H1 (cell line): ENCODE measurements at regions not wholly inside any gene's neighbourhood (a gene's known extent, or its start where the extent isn't known, plus 50 kb on each side); places are given as distances from the start of the nearest gene placed in this dataset.

Experiments
- CTCF ChIA-PET: fragments of 300-600 bp; sonication (Branson Sonifier 250); formaldehyde crosslinking; loops from one replicate; lab custom pipeline; 2021; ENCODE audit not compliant: partially characterized antibody; lab: Charles Lee
- POLR2A ChIA-PET: fragments of 300-600 bp; sonication (Branson Sonifier 250); formaldehyde crosslinking; loops from one replicate; lab custom pipeline; 2021; ENCODE audit warnings: inconsistent platforms; ENCODE audit not compliant: partially characterized antibody; lab: Charles Lee
- DNase-seq, 2 experiments: peaks; one replicate each; pipeline versions ENCODE4 v3.0.0 to v3.0.0-alpha.2; 2010 to 2022; ENCODE audit warnings: low spot score in 2 of 2, low read depth in 1 of 2, mixed read lengths in 1 of 2
- FAIRE-seq: peaks from 2 replicates; lab custom pipeline; 2011; peaks lifted over from hg19 to GRCh38; lab: Jason Lieb, UNC
- H2AFZ ChIP-seq: 2 replicates; pipeline ENCODE4 v1.8.1; 2012; ENCODE audit warnings: low read length, inconsistent platforms
- H2AK5ac ChIP-seq: 2 replicates; pipeline ENCODE4 v1.6.1; 2013; ENCODE audit warnings: low read depth, low read length
- H2BK120ac ChIP-seq: replicated peaks from 2 replicates; pipeline ENCODE3; 2013; ENCODE audit warnings: low read depth, low read length, inconsistent platforms
- H2BK12ac ChIP-seq: 2 replicates; pipeline ENCODE4 v1.6.1; 2013; ENCODE audit warnings: low read depth, low read length
- H2BK15ac ChIP-seq: 2 replicates; pipeline ENCODE4 v1.6.1; 2013; ENCODE audit warnings: low read length
- H2BK20ac ChIP-seq: 2 replicates; pipeline ENCODE4 v1.6.1; 2013; ENCODE audit warnings: low read length
- H2BK5ac ChIP-seq: 2 replicates; pipeline ENCODE4 v1.6.1; 2013; ENCODE audit warnings: low read depth, low read length
- H3K14ac ChIP-seq: 2 replicates; pipeline ENCODE4 v1.6.1; 2013; ENCODE audit warnings: inconsistent platforms; ENCODE audit not compliant: insufficient read length
- H3K18ac ChIP-seq: 2 replicates; pipeline ENCODE4 v1.6.1; 2013; ENCODE audit warnings: low read length; ENCODE audit errors: extremely low read depth
- H3K23ac ChIP-seq: 2 replicates; pipeline ENCODE4 v1.6.1; 2013; ENCODE audit warnings: inconsistent platforms; ENCODE audit not compliant: insufficient read length
- H3K23me2 ChIP-seq: 2 replicates; pipeline ENCODE4 v1.6.1; 2013; ENCODE audit warnings: low read depth, low read length
- H3K27ac ChIP-seq: 2 replicates; pipeline ENCODE4 v1.6.1; 2011; ENCODE audit warnings: low read depth, low read length, inconsistent platforms
- H3K27me3 ChIP-seq, 4 experiments: replicated peaks in 1 of 4; 1 replicate in 1 of 4; 2 replicates in 3 of 4; pipeline versions ENCODE4 v1.6.1 to v1.8.1; 2011 to 2013; ENCODE audit warnings: low read length in 3 of 4, mild to moderate bottlenecking in 3 of 4, inconsistent platforms in 2 of 4, mixed read lengths in 2 of 4, moderate library complexity in 1 of 4; ENCODE audit not compliant: control insufficient read depth in 3 of 4, insufficient read depth in 3 of 4; ENCODE audit errors: extremely low read depth in 1 of 4
- H3K36me3 ChIP-seq, 4 experiments: 2 replicates each; pipeline versions ENCODE4 v1.6.1 to v1.8.1; 2011 to 2013; ENCODE audit warnings: mild to moderate bottlenecking in 4 of 4, low read length in 3 of 4, moderate library complexity in 2 of 4, control low read depth in 1 of 4, inconsistent platforms in 1 of 4; ENCODE audit not compliant: insufficient read depth in 4 of 4, control insufficient read depth in 2 of 4
- H3K4ac ChIP-seq: replicated peaks from 2 replicates; pipeline ENCODE3; 2013; ENCODE audit warnings: low read length, low read depth, mixed read lengths, inconsistent platforms; ENCODE audit not compliant: insufficient read length
- H3K4me1 ChIP-seq, 4 experiments: replicated peaks in 1 of 4; 1 replicate in 1 of 4; 2 replicates in 3 of 4; pipeline versions ENCODE4 v1.6.1 to v1.8.1; 2011 to 2013; ENCODE audit warnings: low read length in 3 of 4, inconsistent platforms in 2 of 4, mixed read lengths in 1 of 4; ENCODE audit not compliant: insufficient read depth in 4 of 4, control insufficient read depth in 3 of 4
- H3K4me2 ChIP-seq, 2 experiments: 2 replicates each; pipeline versions ENCODE4 v1.6.1 to v1.8.1; 2011 to 2013; ENCODE audit warnings: low read depth in 2 of 2, low read length in 2 of 2, control low read depth in 1 of 2, inconsistent platforms in 1 of 2, mild to moderate bottlenecking in 1 of 2; ENCODE audit not compliant: insufficient read depth in 1 of 2
- H3K4me3 ChIP-seq, 4 experiments: fragments of 200-600, 300-600 bp in 1 of 4; sonication (generic), shearing (Covaris generic), sonication (Bioruptor Twin) in 1 of 4; 2 replicates each; pipeline versions ENCODE4 v1.5.1 to v1.8.1; 2011 to 2016; ENCODE audit warnings: low read length in 4 of 4, low read depth in 3 of 4, control low read depth in 2 of 4, inconsistent platforms in 2 of 4, mild to moderate bottlenecking in 2 of 4, mixed read lengths in 1 of 4, moderate library complexity in 1 of 4; ENCODE audit not compliant: insufficient read depth in 2 of 4; ENCODE audit errors: extremely low read depth in 1 of 4
- H3K56ac ChIP-seq: replicated peaks from 2 replicates; pipeline ENCODE3; 2013; ENCODE audit warnings: low read depth, mild to moderate bottlenecking, mixed read lengths, low read length, inconsistent platforms; ENCODE audit not compliant: insufficient read length
- H3K79me1 ChIP-seq: 2 replicates; pipeline ENCODE4 v1.6.1; 2013; ENCODE audit warnings: low read depth, low read length, control low read depth
- H3K79me2 ChIP-seq, 2 experiments: 2 replicates each; pipeline versions ENCODE4 v1.6.1 to v1.8.1; 2012 to 2013; ENCODE audit warnings: low read length in 2 of 2, mild to moderate bottlenecking in 2 of 2, inconsistent platforms in 1 of 2; ENCODE audit not compliant: insufficient read depth in 2 of 2, control insufficient read depth in 1 of 2
- H3K9ac ChIP-seq, 4 experiments: replicated peaks in 1 of 4; 1 replicate in 1 of 4; 2 replicates in 3 of 4; pipeline versions ENCODE4 v1.6.1 to v1.8.1; 2011 to 2013; ENCODE audit warnings: low read depth in 3 of 4, low read length in 3 of 4, control low read depth in 2 of 4, mild to moderate bottlenecking in 2 of 4, moderate library complexity in 2 of 4, inconsistent platforms in 1 of 4; ENCODE audit errors: extremely low read depth in 1 of 4
- H3K9me3 ChIP-seq, 2 experiments: 2 replicates each; pipeline versions ENCODE4 v1.6.1 to v1.8.1; 2012 to 2013; ENCODE audit warnings: mild to moderate bottlenecking in 2 of 2, moderate library complexity in 2 of 2, control low read depth in 1 of 2, inconsistent platforms in 1 of 2, low read depth in 1 of 2, low read length in 1 of 2, mixed read lengths in 1 of 2; ENCODE audit not compliant: insufficient read depth in 2 of 2
- H4K20me1 ChIP-seq, 2 experiments: replicated peaks in 1 of 2; 2 replicates each; pipeline versions ENCODE3 to v1.8.1; 2011 to 2013; ENCODE audit warnings: inconsistent platforms in 2 of 2, low read length in 2 of 2, mild to moderate bottlenecking in 1 of 2; ENCODE audit not compliant: insufficient read depth in 2 of 2, control insufficient read depth in 1 of 2
- H4K5ac ChIP-seq: 2 replicates; pipeline ENCODE4 v1.6.1; 2013; ENCODE audit warnings: low read length, low read depth, mixed read lengths, inconsistent platforms; ENCODE audit not compliant: insufficient read length
- H4K8ac ChIP-seq: 2 replicates; pipeline ENCODE4 v1.8.0; 2013; ENCODE audit warnings: mild to moderate bottlenecking, moderate library complexity, low read length, inconsistent platforms; ENCODE audit not compliant: insufficient read depth; ENCODE audit errors: extremely low read depth
- H4K91ac ChIP-seq: replicated peaks from 2 replicates; pipeline ENCODE3; 2013; ENCODE audit warnings: low read length, mixed read lengths, inconsistent platforms; ENCODE audit not compliant: insufficient read length
- BCL11A ChIP-seq, 2 experiments: IDR thresholded peaks; one replicate each; pipeline ENCODE4 v1.6.1; 2011; ENCODE audit warnings: low read depth in 2 of 2, low read length in 2 of 2, mild to moderate bottlenecking in 2 of 2
- BRCA1 ChIP-seq: IDR thresholded peaks from 2 replicates; pipeline ENCODE4 v1.6.1; 2012; ENCODE audit warnings: low read depth, low read length, improper control_type of control experiment
- CHD1 ChIP-seq: IDR thresholded peaks from 2 replicates; pipeline ENCODE4 v1.6.1; 2012; ENCODE audit warnings: low read depth, low read length, improper control_type of control experiment
- CHD2 ChIP-seq: IDR thresholded peaks from 2 replicates; pipeline ENCODE4 v1.6.1; 2012; ENCODE audit warnings: low read length, improper control_type of control experiment
- EGR1 ChIP-seq: IDR thresholded peaks from 2 replicates; pipeline ENCODE4 v1.6.1; 2011; ENCODE audit warnings: low read depth, low read length, borderline replicate concordance
- EP300 ChIP-seq, 2 experiments: IDR thresholded peaks; 1 replicate in 1 of 2; 2 replicates in 1 of 2; pipeline ENCODE4 v1.6.1; 2011 to 2012; ENCODE audit warnings: low read depth in 2 of 2, low read length in 2 of 2, mild to moderate bottlenecking in 2 of 2, borderline replicate concordance in 1 of 2, inconsistent platforms in 1 of 2, moderate library complexity in 1 of 2
- JUN ChIP-seq: IDR thresholded peaks from 2 replicates; pipeline ENCODE4 v1.6.1; 2011; ENCODE audit warnings: low read depth, mild to moderate bottlenecking, improper control_type of control experiment, low read length
- JUND ChIP-seq: IDR thresholded peaks from 2 replicates; pipeline ENCODE4 v1.6.1; 2011; ENCODE audit warnings: mild to moderate bottlenecking, improper control_type of control experiment, low read length
- KDM1A ChIP-seq: fragments of 200-600, 300-600 bp; sonication (generic); IDR thresholded peaks from 2 replicates; pipeline ENCODE4 v1.7.1; 2016; ENCODE audit warnings: mild to moderate bottlenecking, low read length, borderline replicate concordance
- SAP30 ChIP-seq: fragments of 300-600 bp; sonication (generic); IDR thresholded peaks from 2 replicates; pipeline ENCODE4 v1.7.1; 2012; ENCODE audit warnings: low read length, moderate library complexity, mild to moderate bottlenecking, inconsistent platforms; ENCODE audit not compliant: insufficient read depth, insufficient replicate concordance
- SIX5 ChIP-seq: IDR thresholded peaks from 2 replicates; pipeline ENCODE4 v1.6.1; 2011; ENCODE audit warnings: mild to moderate bottlenecking, low read depth, low read length
- SP4 ChIP-seq: IDR thresholded peaks from 2 replicates; pipeline ENCODE4 v1.6.1; 2012; ENCODE audit warnings: low read length, inconsistent platforms
- SUZ12 ChIP-seq: fragments of 200-600 bp; sonication (generic); IDR thresholded peaks from 2 replicates; pipeline ENCODE4 v1.6.1; 2012; ENCODE audit warnings: mild to moderate bottlenecking, inconsistent platforms, low read length, moderate library complexity, mixed read lengths
- TAF1 ChIP-seq: IDR thresholded peaks from 2 replicates; pipeline ENCODE4 v1.6.1; 2011; ENCODE audit warnings: mild to moderate bottlenecking, low read depth, low read length
- TAF7 ChIP-seq: optimal IDR thresholded peaks from 2 replicates; pipeline ENCODE3; 2011; ENCODE audit warnings: low read depth, mild to moderate bottlenecking, inconsistent platforms, low read length, moderate library complexity, borderline replicate concordance
- WGBS, 2 experiments: shearing (Covaris generic) in 1 of 2; methylation state at CpG; one replicate each; pipeline versions ENCODE4 v1.1.6 to v1.1.7; 2013 to 2015; ENCODE audit warnings: low lambda C conversion rate in 2 of 2, mixed read lengths in 2 of 2, inconsistent platforms in 1 of 2, low coverage in 1 of 2, missing lambda C conversion rate in 1 of 2; ENCODE audit not compliant: insufficient replicate concordance in 2 of 2, insufficient coverage in 1 of 2, insufficient read length in 1 of 2; ENCODE audit errors: extremely low coverage in 1 of 2, missing lambda C conversion rate in 1 of 2; 5-methylcytosine and 5-hydroxymethylcytosine counted together
- TF ChIP-seq, protein P1 (sequence below): IDR thresholded peaks from 2 replicates; pipeline ENCODE4 v1.6.1; 2012; ENCODE audit warnings: inconsistent platforms

DNA sequence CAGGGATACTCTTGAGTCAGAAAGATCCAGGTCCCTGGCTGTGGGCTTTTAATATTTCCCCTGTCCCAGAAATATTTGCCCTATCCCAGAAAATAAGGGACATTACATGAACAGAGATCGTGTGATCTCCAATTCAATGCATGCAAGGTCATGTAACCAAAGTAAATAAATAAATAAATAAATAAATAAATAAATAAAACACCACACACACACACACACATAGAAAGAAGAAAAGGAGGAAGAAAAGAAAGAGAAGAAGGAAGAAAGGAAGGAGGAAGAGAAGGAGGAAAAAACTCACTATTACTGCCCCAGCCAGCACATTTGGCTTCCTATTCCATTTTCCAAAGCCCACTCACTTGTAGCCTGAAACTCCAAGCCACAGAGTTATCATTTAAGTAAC, 117.9 kb upstream of the CFAP20DC start:
- Histone ChIP-seq H3K9ac (no peak overlapping the region), H4K91ac (no peak overlapping the region), H3K4me2 (no peak overlapping the region), H3K79me1 (no peaks in the 10 kb centered on the region), H3K27ac (no peak overlapping the region), H3K4ac (no peak overlapping the region), H2AFZ (no peak overlapping the region), H4K8ac (no peak overlapping the region), H2BK15ac (no peak overlapping the region), H4K5ac (no peak overlapping the region), H3K9me3 (no peaks in the 10 kb centered on the region), H3K4me1 (peaks cover 0 to 2% (median 0%) of the 10 kb centered on the region in 4 experiments; a peak in 2 of 7 replicates), H3K27me3 (no peaks in the 10 kb centered on the region), H2BK5ac (no peak overlapping the region), H2BK120ac (no peak overlapping the region), H2BK20ac (no peak overlapping the region), H3K18ac (no peak overlapping the region), H3K56ac (no peak overlapping the region), H2BK12ac (no peak overlapping the region), H3K14ac (no peak overlapping the region), H3K4me3 (no peak overlapping the region), H3K23ac (no peak overlapping the region), H3K79me2 (no peaks in the 10 kb centered on the region), H4K20me1 (no peaks in the 10 kb centered on the region), H3K36me3 (no peaks in the 10 kb centered on the region), H3K23me2 (no peaks in the 10 kb centered on the region), H2AK5ac (no peak overlapping the region)
- ChIA-PET CTCF (no interaction called here), POLR2A (no interaction called here)
- no peak for DNase-seq
- FAIRE-seq, result no peak
- 69% methylated on average over 1 of the region's 1 CpG; no CpG with 5 or more reads in 1 of the 2 experiments for WGBS, 2 experiments
- no peak for TF ChIP-seq KDM1A
- no peak for TF ChIP-seq SP4
- TF ChIP-seq, protein P1, sequence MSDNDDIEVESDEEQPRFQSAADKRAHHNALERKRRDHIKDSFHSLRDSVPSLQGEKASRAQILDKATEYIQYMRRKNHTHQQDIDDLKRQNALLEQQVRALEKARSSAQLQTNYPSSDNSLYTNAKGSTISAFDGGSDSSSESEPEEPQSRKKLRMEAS, result no peak
- TF ChIP-seq CHD1, result no peak
- no peak for TF ChIP-seq BRCA1
- no peak for TF ChIP-seq TAF1
- TF ChIP-seq JUND, result no peak
- TF ChIP-seq BCL11A (IDR thresholded peaks at IDR 0.05; ENCODE audit: low read depth in 2 of 2, low read length in 2 of 2), result no peak
- no peak for TF ChIP-seq SIX5
- TF ChIP-seq EGR1, result no peak
- TF ChIP-seq EP300 (IDR thresholded peaks at IDR 0.05; ENCODE audit: borderline replicate concordance in 1 of 2, low read depth in 2 of 2, low read length in 2 of 2), result no peak
- TF ChIP-seq CHD2, result no peak
- no peak for TF ChIP-seq SUZ12
- no peak for TF ChIP-seq TAF7
- no peak for TF ChIP-seq SAP30
- no peak for TF ChIP-seq JUN
